ENCODE measurements at regions not wholly inside any gene's neighbourhood (a gene's known extent, or its start where the extent isn't known, plus 50 kb on each side); places are given as distances from the start of the nearest gene placed in this dataset.

DNA sequence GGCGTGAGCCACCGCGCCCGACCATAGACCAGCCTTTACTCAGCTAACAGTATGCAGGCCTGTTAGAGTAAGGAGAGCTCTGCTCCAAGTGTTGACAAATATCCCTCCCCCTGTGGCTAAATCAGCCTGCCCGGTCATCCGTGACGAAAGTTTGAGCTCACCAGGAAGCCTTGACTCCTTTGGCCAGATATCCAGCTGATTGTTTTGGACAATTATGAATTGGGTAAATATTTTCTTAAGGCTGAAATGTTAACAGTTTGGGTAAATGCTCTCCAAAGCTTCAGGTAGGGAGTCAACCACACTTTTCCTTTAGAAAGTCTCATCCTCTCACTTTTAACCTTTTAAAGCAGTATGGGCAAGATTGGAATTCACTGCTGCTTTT lies 157.9 kb downstream of the PAWR start:
- DNase-seq (ENCODE audit: low spot score) = no peak
- Histone ChIP-seq H3K36me3 (replicated peaks in 1 of 2; ENCODE audit: control insufficient read depth in 1 of 2, insufficient read depth in 2 of 2, low read length in 2 of 2) (no peaks in the 10 kb centered on the region), H3K4me1 (ENCODE audit: insufficient read depth, low read length) (peaks cover 71% of the 10 kb centered on the region), H3K27me3 (ENCODE audit: control insufficient read depth in 1 of 2, insufficient read depth in 2 of 2, low read length in 2 of 2) (no peaks in the 10 kb centered on the region), H3K27ac (ENCODE audit: extremely low read length, insufficient read depth, low read length) (peak overlapping the region; percentile 30), H3K4me2 (ENCODE audit: low read depth, low read length) (no peak overlapping the region), H3K9me3 (ENCODE audit: low read length) (no peaks in the 10 kb centered on the region), H3K4me3 (replicated peaks in 1 of 3; ENCODE audit: insufficient read depth in 1 of 3, low read depth in 2 of 3, low read length in 3 of 3) (no peak overlapping the region), H4K20me1 (ENCODE audit: insufficient read depth, low read length) (no peaks in the 10 kb centered on the region), H2AFZ (ENCODE audit: low read length) (no peak overlapping the region), H3K9ac (ENCODE audit: insufficient read depth, low read depth, low read length) (no peak overlapping the region), H3K79me2 (ENCODE audit: insufficient read depth, low read length) (no peaks in the 10 kb centered on the region)
- 92% methylated on average over 7 of the region's 7 CpGs for WGBS (ENCODE audit: low lambda C conversion rate)
- intact Hi-C loops (cut with micrococcal nuclease; ENCODE audit: unreplicated experiment) (loop anchor here (5.0 kb wide), 1 partner anchor 111 kb away; no protein-coding TSS in a partner anchor), in situ Hi-C loops (cut with HindIII; ENCODE audit: extremely low pct_ligation_motif_present, low pct_unique_long_range_greater_than_20kb) (no loop called here)
- ChIA-PET POLR2A (interaction anchor here (4.1 kb wide), 1 partner anchor 15 kb away, joined by 54 read pairs; no protein-coding TSS in a partner anchor), CTCF (ENCODE audit: low intra/inter-chr PET ratio, low total read pairs) (no interaction called here)
- FAIRE-seq = no peak
- no peak for ATAC-seq
- BruUV-seq (replicated peaks) = no TSS peak
- TF ChIP-seq MIXL1 (CRISPR knock-in tag; IDR thresholded peaks at IDR 0.05) (no peak), ZSCAN12 (CRISPR knock-in tag; IDR thresholded peaks at IDR 0.05) (no peak), SOX5 (CRISPR knock-in tag; IDR thresholded peaks at IDR 0.05; ENCODE audit: borderline replicate concordance) (peak; percentile 47; the same call in 1 of the 2 replicates), HDAC2 (CRISPR knock-in tag; IDR thresholded peaks at IDR 0.05) (no peak), ZNF33B (CRISPR knock-in tag; IDR thresholded peaks at IDR 0.05) (no peak), ZGPAT (CRISPR knock-in tag; IDR thresholded peaks at IDR 0.05) (peak; percentile 29; the same call in 1 of the 2 replicates), ZMYM4 (CRISPR knock-in tag; IDR thresholded peaks at IDR 0.05) (0 out of 2 replicates have a peak, but pooled peaks have one; percentile 48), SALL1 (CRISPR knock-in tag; IDR thresholded peaks at IDR 0.05) (peak; percentile 89), SOX6 (IDR thresholded peaks at IDR 0.05) (no peak), SOX6 (CRISPR knock-in tag; IDR thresholded peaks at IDR 0.05) (peak; percentile 64), FOSL2 (CRISPR knock-in tag; IDR thresholded peaks at IDR 0.05) (peak; percentile 49), NFE2L2 (IDR thresholded peaks at IDR 0.05; ENCODE audit: low read length) (no peak), ZBTB38 (CRISPR knock-in tag; IDR thresholded peaks at IDR 0.05) (peak; percentile 62), MTF1 (CRISPR knock-in tag; IDR thresholded peaks at IDR 0.05) (no peak), SOX13 (IDR thresholded peaks at IDR 0.05) (no peak), SOX13 (CRISPR knock-in tag; conservative IDR thresholded peaks at IDR 0.05 in 1 of 2, IDR thresholded peaks at IDR 0.05 in 1 of 2) (peak in 1 of 2 experiments; percentile 34; a peak in 2 of 4 replicates), EP300 (IDR thresholded peaks at IDR 0.05; ENCODE audit: low read depth in 2 of 2, low read length in 2 of 2) (peak in 1 of 2 experiments; percentile 39; a peak in 1 of 4 replicates), EP300 (CRISPR knock-in tag; IDR thresholded peaks at IDR 0.05; ENCODE audit: borderline replicate concordance) (no peak)
- TF ChIP-seq, protein P1, sequence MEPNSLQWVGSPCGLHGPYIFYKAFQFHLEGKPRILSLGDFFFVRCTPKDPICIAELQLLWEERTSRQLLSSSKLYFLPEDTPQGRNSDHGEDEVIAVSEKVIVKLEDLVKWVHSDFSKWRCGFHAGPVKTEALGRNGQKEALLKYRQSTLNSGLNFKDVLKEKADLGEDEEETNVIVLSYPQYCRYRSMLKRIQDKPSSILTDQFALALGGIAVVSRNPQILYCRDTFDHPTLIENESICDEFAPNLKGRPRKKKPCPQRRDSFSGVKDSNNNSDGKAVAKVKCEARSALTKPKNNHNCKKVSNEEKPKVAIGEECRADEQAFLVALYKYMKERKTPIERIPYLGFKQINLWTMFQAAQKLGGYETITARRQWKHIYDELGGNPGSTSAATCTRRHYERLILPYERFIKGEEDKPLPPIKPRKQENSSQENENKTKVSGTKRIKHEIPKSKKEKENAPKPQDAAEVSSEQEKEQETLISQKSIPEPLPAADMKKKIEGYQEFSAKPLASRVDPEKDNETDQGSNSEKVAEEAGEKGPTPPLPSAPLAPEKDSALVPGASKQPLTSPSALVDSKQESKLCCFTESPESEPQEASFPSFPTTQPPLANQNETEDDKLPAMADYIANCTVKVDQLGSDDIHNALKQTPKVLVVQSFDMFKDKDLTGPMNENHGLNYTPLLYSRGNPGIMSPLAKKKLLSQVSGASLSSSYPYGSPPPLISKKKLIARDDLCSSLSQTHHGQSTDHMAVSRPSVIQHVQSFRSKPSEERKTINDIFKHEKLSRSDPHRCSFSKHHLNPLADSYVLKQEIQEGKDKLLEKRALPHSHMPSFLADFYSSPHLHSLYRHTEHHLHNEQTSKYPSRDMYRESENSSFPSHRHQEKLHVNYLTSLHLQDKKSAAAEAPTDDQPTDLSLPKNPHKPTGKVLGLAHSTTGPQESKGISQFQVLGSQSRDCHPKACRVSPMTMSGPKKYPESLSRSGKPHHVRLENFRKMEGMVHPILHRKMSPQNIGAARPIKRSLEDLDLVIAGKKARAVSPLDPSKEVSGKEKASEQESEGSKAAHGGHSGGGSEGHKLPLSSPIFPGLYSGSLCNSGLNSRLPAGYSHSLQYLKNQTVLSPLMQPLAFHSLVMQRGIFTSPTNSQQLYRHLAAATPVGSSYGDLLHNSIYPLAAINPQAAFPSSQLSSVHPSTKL (CRISPR knock-in tag; IDR thresholded peaks at IDR 0.05) = peak; percentile 41
- TF ChIP-seq, protein P2, sequence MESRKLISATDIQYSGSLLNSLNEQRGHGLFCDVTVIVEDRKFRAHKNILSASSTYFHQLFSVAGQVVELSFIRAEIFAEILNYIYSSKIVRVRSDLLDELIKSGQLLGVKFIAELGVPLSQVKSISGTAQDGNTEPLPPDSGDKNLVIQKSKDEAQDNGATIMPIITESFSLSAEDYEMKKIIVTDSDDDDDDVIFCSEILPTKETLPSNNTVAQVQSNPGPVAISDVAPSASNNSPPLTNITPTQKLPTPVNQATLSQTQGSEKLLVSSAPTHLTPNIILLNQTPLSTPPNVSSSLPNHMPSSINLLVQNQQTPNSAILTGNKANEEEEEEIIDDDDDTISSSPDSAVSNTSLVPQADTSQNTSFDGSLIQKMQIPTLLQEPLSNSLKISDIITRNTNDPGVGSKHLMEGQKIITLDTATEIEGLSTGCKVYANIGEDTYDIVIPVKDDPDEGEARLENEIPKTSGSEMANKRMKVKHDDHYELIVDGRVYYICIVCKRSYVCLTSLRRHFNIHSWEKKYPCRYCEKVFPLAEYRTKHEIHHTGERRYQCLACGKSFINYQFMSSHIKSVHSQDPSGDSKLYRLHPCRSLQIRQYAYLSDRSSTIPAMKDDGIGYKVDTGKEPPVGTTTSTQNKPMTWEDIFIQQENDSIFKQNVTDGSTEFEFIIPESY (CRISPR knock-in tag; IDR thresholded peaks at IDR 0.05) = peak; percentile 68

Data from HepG2 (cell line).